Astrocyte of the spinal cord (primary cell): ENCODE measurements at regions not wholly inside any gene's neighbourhood (a gene's known extent, or its start where the extent isn't known, plus 50 kb on each side); places are given as distances from the start of the nearest gene placed in this dataset.

Experiments
- DNase-seq: peaks from one replicate; pipeline ENCODE4 v3.0.0; 2011; ENCODE audit warnings: low read depth, low spot score
- H3K4me3 ChIP-seq: 2 replicates; pipeline ENCODE4 v1.5.1; 2011; ENCODE audit warnings: low read depth, mild to moderate bottlenecking, low read length, moderate library complexity
- CTCF ChIP-seq: IDR thresholded peaks from 2 replicates; pipeline ENCODE4 v1.5.1; 2012; ENCODE audit warnings: low read depth, mild to moderate bottlenecking, low read length, inconsistent platforms
- in situ Hi-C: cut with HindIII; loops from 2 replicates; pipeline ENCODE4 v1.10.0; 2017; ENCODE audit warnings: low sequenced_read_pairs

GRCh38 chr17:49918591-49918990 is 50.4 kb upstream of the DLX4 start:
- H3K4me3 ChIP-seq: no peak overlapping the region
- TF ChIP-seq CTCF: no peak

More at GRCh38 chr17:49918591-49918990, 50.4 kb upstream of the DLX4 start:
- in situ Hi-C loops: loop anchor here (10.0 kb wide), 1 partner anchor 76 kb away; the partner anchor contains the start of gene DLX3
- DNase-seq: no peak
